ENCODE measurements at regions not wholly inside any gene's neighbourhood (a gene's known extent, or its start where the extent isn't known, plus 50 kb on each side); places are given as distances from the start of the nearest gene placed in this dataset.

DNA sequence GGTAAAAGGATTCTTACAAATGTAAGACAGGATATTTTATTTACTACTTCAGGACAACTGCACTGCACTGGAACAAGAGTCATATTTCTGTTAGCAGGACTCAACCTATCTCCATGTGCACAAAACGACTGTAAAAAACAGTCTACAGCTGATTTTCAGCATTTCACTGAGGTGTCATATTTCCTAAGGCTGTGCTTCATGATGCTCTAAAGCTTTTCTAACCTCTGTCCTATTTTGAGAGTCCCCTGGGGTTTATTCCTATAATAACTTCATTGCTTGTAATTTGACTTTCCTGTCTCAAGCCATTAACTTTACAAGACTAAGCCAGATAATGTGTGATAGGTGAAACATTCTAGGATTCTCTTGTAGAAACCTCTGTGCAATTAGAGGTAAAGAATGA lies 472.3 kb downstream of the HINT1 start:
- H3K79me2 ChIP-seq (ENCODE audit: insufficient read depth) = no peaks in the 10 kb centered on the region
- H3K9me3 ChIP-seq = no peaks in the 10 kb centered on the region
- H3K4me3 ChIP-seq (ENCODE audit: low read depth in 2 of 2, low read length in 1 of 2) = no peak overlapping the region
- H3K4me2 ChIP-seq = no peak overlapping the region
- no peaks in the 10 kb centered on the region for H3K36me3 ChIP-seq (replicated peaks in 1 of 2; ENCODE audit: control insufficient read depth in 1 of 2, insufficient read depth in 2 of 2, low read length in 1 of 2)
- H3F3A ChIP-seq (replicated peaks; ENCODE audit: insufficient read depth) = no peaks in the 10 kb centered on the region
- H3K9ac ChIP-seq = no peak overlapping the region
- H3K4me1 ChIP-seq (ENCODE audit: control insufficient read depth in 1 of 2, insufficient read depth in 2 of 2, low read depth in 1 of 2, low read length in 1 of 2) = no peaks in the 10 kb centered on the region
- no peaks in the 10 kb centered on the region for H3K9me2 ChIP-seq
- no peaks in the 10 kb centered on the region for H4K20me1 ChIP-seq (ENCODE audit: insufficient read depth)
- H2AFZ ChIP-seq (ENCODE audit: low read depth) = no peak overlapping the region
- TF ChIP-seq ELF1 (IDR thresholded peaks at IDR 0.05) (no peak), MXI1 (IDR thresholded peaks at IDR 0.05; ENCODE audit: low read depth, low read length) (no peak), TAF1 (IDR thresholded peaks at IDR 0.05; ENCODE audit: borderline replicate concordance, low read depth, low read length) (no peak), RAD21 (IDR thresholded peaks at IDR 0.05; ENCODE audit: low read length) (no peak), YY1 (IDR thresholded peaks at IDR 0.05; ENCODE audit: low read depth) (no peak), TEAD4 (IDR thresholded peaks at IDR 0.05; ENCODE audit: borderline replicate concordance, insufficient read depth) (no peak), RCOR1 (IDR thresholded peaks at IDR 0.05; ENCODE audit: low read length) (no peak), SMC3 (IDR thresholded peaks at IDR 0.05; ENCODE audit: low read depth, low read length) (no peak), CHD2 (IDR thresholded peaks at IDR 0.05; ENCODE audit: low read length, partially characterized antibody) (no peak)
- TF ChIP-seq, protein P1, sequence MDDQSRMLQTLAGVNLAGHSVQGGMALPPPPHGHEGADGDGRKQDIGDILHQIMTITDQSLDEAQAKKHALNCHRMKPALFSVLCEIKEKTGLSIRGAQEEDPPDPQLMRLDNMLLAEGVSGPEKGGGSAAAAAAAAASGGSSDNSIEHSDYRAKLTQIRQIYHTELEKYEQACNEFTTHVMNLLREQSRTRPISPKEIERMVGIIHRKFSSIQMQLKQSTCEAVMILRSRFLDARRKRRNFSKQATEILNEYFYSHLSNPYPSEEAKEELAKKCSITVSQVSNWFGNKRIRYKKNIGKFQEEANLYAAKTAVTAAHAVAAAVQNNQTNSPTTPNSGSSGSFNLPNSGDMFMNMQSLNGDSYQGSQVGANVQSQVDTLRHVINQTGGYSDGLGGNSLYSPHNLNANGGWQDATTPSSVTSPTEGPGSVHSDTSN (IDR thresholded peaks at IDR 0.05) = no peak
- TF ChIP-seq, protein P2, sequence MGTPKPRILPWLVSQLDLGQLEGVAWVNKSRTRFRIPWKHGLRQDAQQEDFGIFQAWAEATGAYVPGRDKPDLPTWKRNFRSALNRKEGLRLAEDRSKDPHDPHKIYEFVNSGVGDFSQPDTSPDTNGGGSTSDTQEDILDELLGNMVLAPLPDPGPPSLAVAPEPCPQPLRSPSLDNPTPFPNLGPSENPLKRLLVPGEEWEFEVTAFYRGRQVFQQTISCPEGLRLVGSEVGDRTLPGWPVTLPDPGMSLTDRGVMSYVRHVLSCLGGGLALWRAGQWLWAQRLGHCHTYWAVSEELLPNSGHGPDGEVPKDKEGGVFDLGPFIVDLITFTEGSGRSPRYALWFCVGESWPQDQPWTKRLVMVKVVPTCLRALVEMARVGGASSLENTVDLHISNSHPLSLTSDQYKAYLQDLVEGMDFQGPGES (IDR thresholded peaks at IDR 0.05; ENCODE audit: low read depth, low read length) = no peak
- 9% methylated on average over 1 of the region's 1 CpG for WGBS (ENCODE audit: low lambda C conversion rate)
- peaks cover 9% of the 10 kb centered on the region; the same call in 1 of the 2 replicates for H3K27me3 ChIP-seq (ENCODE audit: insufficient read depth)
- H3K27ac ChIP-seq (ENCODE audit: low read depth in 2 of 2, low read length in 1 of 2) = no peak overlapping the region
- POLR2A ChIA-PET = no interaction called here
- CTCF ChIA-PET = interaction anchor here (0.6 kb wide), 1 partner anchor 946 kb away, joined by 3 read pairs; no protein-coding TSS in a partner anchor
- DNase-seq = no peak

DNA sequence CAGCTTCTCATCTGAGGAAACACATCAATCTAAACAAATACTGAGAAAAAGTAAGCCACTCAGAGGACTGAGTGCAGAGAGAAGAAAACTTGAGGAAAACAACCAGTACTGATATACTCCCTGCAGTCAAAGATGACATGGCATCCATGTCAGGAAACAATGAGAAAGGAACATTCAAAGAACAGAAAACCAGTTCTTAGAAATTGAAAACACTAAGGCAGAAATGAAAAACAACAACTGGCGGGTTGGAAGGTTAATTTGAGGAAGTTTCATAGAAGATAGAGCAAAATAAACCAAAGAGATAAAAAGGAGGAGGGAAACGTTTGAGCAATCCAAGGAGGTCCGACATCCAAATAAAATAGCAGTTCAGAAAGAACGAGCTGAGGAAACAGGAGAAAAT lies 475.2 kb downstream of the HINT1 start:
- CTCF ChIA-PET = no interaction called here
- no peaks in the 10 kb centered on the region for H3K4me1 ChIP-seq (ENCODE audit: control insufficient read depth in 1 of 2, insufficient read depth in 2 of 2, low read depth in 1 of 2, low read length in 1 of 2)
- peaks cover 9% of the 10 kb centered on the region; the same call in 1 of the 2 replicates for H3K27me3 ChIP-seq (ENCODE audit: insufficient read depth)
- no peak overlapping the region for H3K4me2 ChIP-seq
- TF ChIP-seq RFX5 (IDR thresholded peaks at IDR 0.05; ENCODE audit: low read length) = no peak
- no peak overlapping the region for H3K9ac ChIP-seq
- H3K27ac ChIP-seq (ENCODE audit: low read depth in 2 of 2, low read length in 1 of 2) = no peak overlapping the region
- H4K20me1 ChIP-seq (ENCODE audit: insufficient read depth) = no peaks in the 10 kb centered on the region
- no peak overlapping the region for H2AFZ ChIP-seq (ENCODE audit: low read depth)
- no peak overlapping the region for H3K4me3 ChIP-seq (ENCODE audit: low read depth in 2 of 2, low read length in 1 of 2)
- H3K36me3 ChIP-seq (replicated peaks in 1 of 2; ENCODE audit: control insufficient read depth in 1 of 2, insufficient read depth in 2 of 2, low read length in 1 of 2) = no peaks in the 10 kb centered on the region
- H3K9me2 ChIP-seq = no peaks in the 10 kb centered on the region
- H3F3A ChIP-seq (replicated peaks; ENCODE audit: insufficient read depth) = no peaks in the 10 kb centered on the region
- no peaks in the 10 kb centered on the region for H3K79me2 ChIP-seq (ENCODE audit: insufficient read depth)
- 4% methylated on average over 4 of the region's 4 CpGs for WGBS (ENCODE audit: low lambda C conversion rate)
- DNase-seq = no peak
- POLR2A ChIA-PET = no interaction called here
- no peaks in the 10 kb centered on the region for H3K9me3 ChIP-seq
